MG63 (cell line): ENCODE measurements at regions not wholly inside any gene's neighbourhood (a gene's known extent, or its start where the extent isn't known, plus 50 kb on each side); places are given as distances from the start of the nearest gene placed in this dataset.

Experiments used
- DNase-seq: peaks from one replicate; pipeline ENCODE4 v3.0.0-alpha.2; 2020
- H3K27me3 ChIP-seq: fragments of 250-450 bp; sonication (Bioruptor Pico); 2 replicates; pipeline ENCODE4 v1.5.1; 2020; ENCODE audit warnings: mild to moderate bottlenecking, moderate library complexity
- H3K36me3 ChIP-seq: fragments of 250-450 bp; sonication (Bioruptor Pico); 2 replicates; pipeline ENCODE4 v1.5.1; 2020; ENCODE audit warnings: mild to moderate bottlenecking, moderate library complexity
- H3K4me3 ChIP-seq: fragments of 250-450 bp; sonication (Bioruptor Pico); 2 replicates; pipeline ENCODE4 v1.5.1; 2020; ENCODE audit warnings: mild to moderate bottlenecking, moderate library complexity
- H3K9me3 ChIP-seq: fragments of 250-450 bp; sonication (Bioruptor Pico); 2 replicates; pipeline ENCODE4 v1.5.1; 2020; ENCODE audit warnings: mild to moderate bottlenecking, moderate library complexity

GRCh38 chr2:156687126-156687525 lies 250.9 kb downstream of the GPD2 start:
- H3K36me3 ChIP-seq, result no peaks in the 10 kb centered on the region
- H3K27me3 ChIP-seq, result no peaks in the 10 kb centered on the region
- DNase-seq, result no peak
- no peaks in the 10 kb centered on the region for H3K9me3 ChIP-seq
- H3K4me3 ChIP-seq, result no peak overlapping the region

GRCh38 chr2:156687715-156688114 lies 251.5 kb downstream of the GPD2 start:
- Histone ChIP-seq H3K27me3 (no peaks in the 10 kb centered on the region), H3K4me3 (no peak overlapping the region), H3K9me3 (no peaks in the 10 kb centered on the region), H3K36me3 (no peaks in the 10 kb centered on the region)
- DNase-seq, result no peak

GRCh38 chr2:156689939-156690338 lies 253.8 kb downstream of the GPD2 start:
- H3K36me3 ChIP-seq, result no peaks in the 10 kb centered on the region
- H3K27me3 ChIP-seq, result no peaks in the 10 kb centered on the region
- H3K4me3 ChIP-seq, result no peak overlapping the region
- no peaks in the 10 kb centered on the region for H3K9me3 ChIP-seq
- DNase-seq, result no peak

GRCh38 chr2:156691014-156691413 lies 254.8 kb downstream of the GPD2 start:
- Histone ChIP-seq H3K36me3 (no peaks in the 10 kb centered on the region), H3K4me3 (no peak overlapping the region), H3K9me3 (no peaks in the 10 kb centered on the region), H3K27me3 (no peaks in the 10 kb centered on the region)
- no peak for DNase-seq

GRCh38 chr2:156695020-156695419 lies 258.8 kb downstream of the GPD2 start:
- Histone ChIP-seq H3K27me3 (no peaks in the 10 kb centered on the region), H3K36me3 (no peaks in the 10 kb centered on the region), H3K4me3 (no peak overlapping the region), H3K9me3 (no peaks in the 10 kb centered on the region)
- DNase-seq, result no peak

- DNase-seq, result no peak
- Histone ChIP-seq H3K27me3 (no peaks in the 10 kb centered on the region), H3K4me3 (no peak overlapping the region), H3K36me3 (no peaks in the 10 kb centered on the region), H3K9me3 (no peaks in the 10 kb centered on the region)
Measured at GRCh38 chr2:156695595-156695994, 259.4 kb downstream of the GPD2 start.

- no peak for DNase-seq
- H3K36me3 ChIP-seq, result no peaks in the 10 kb centered on the region
- H3K4me3 ChIP-seq, result no peak overlapping the region
- H3K9me3 ChIP-seq, result no peaks in the 10 kb centered on the region
- H3K27me3 ChIP-seq, result no peaks in the 10 kb centered on the region
Measured at GRCh38 chr2:156697906-156698305, 261.7 kb downstream of the GPD2 start.

- Histone ChIP-seq H3K9me3 (no peaks in the 10 kb centered on the region), H3K4me3 (no peak overlapping the region), H3K36me3 (no peaks in the 10 kb centered on the region), H3K27me3 (no peaks in the 10 kb centered on the region)
- no peak for DNase-seq
Measured at GRCh38 chr2:156700681-156701080, 264.5 kb downstream of the GPD2 start.

- Histone ChIP-seq H3K27me3 (no peaks in the 10 kb centered on the region), H3K36me3 (no peaks in the 10 kb centered on the region), H3K9me3 (no peaks in the 10 kb centered on the region), H3K4me3 (no peak overlapping the region)
- no peak for DNase-seq
Measured at GRCh38 chr2:156702541-156702940, 266.4 kb downstream of the GPD2 start.

- H3K36me3 ChIP-seq, result no peaks in the 10 kb centered on the region
- no peaks in the 10 kb centered on the region for H3K27me3 ChIP-seq
- DNase-seq, result no peak
Measured at GRCh38 chr2:156703642-156704041, 267.5 kb downstream of the GPD2 start.

GRCh38 chr2:156704132-156704531 lies 268.0 kb downstream of the GPD2 start:
- Histone ChIP-seq H3K9me3 (no peaks in the 10 kb centered on the region), H3K4me3 (no peak overlapping the region), H3K27me3 (no peaks in the 10 kb centered on the region), H3K36me3 (no peaks in the 10 kb centered on the region)
- no peak for DNase-seq

More at GRCh38 chr2:156703642-156704041, 267.5 kb downstream of the GPD2 start:
- Histone ChIP-seq H3K4me3 (no peak overlapping the region), H3K9me3 (no peaks in the 10 kb centered on the region)

GRCh38 chr2:156704617-156705016 lies 268.4 kb downstream of the GPD2 start:
- no peak for DNase-seq
- Histone ChIP-seq H3K4me3 (no peak overlapping the region), H3K36me3 (no peaks in the 10 kb centered on the region), H3K27me3 (no peaks in the 10 kb centered on the region), H3K9me3 (no peaks in the 10 kb centered on the region)

GRCh38 chr2:156706576-156706975 lies 270.4 kb downstream of the GPD2 start:
- Histone ChIP-seq H3K4me3 (no peak overlapping the region), H3K27me3 (no peaks in the 10 kb centered on the region), H3K9me3 (no peaks in the 10 kb centered on the region), H3K36me3 (no peaks in the 10 kb centered on the region)
- no peak for DNase-seq

- no peak for DNase-seq
- Histone ChIP-seq H3K27me3 (no peaks in the 10 kb centered on the region), H3K36me3 (no peaks in the 10 kb centered on the region), H3K4me3 (no peak overlapping the region), H3K9me3 (no peaks in the 10 kb centered on the region)
Measured at GRCh38 chr2:156708051-156708450, 271.9 kb downstream of the GPD2 start.

- no peak for DNase-seq
- Histone ChIP-seq H3K9me3 (no peaks in the 10 kb centered on the region), H3K36me3 (no peaks in the 10 kb centered on the region), H3K27me3 (no peaks in the 10 kb centered on the region), H3K4me3 (no peak overlapping the region)
Measured at GRCh38 chr2:156709091-156709490, 272.9 kb downstream of the GPD2 start.

- Histone ChIP-seq H3K27me3 (no peaks in the 10 kb centered on the region), H3K36me3 (no peaks in the 10 kb centered on the region)
- DNase-seq, result no peak
Measured at GRCh38 chr2:156719036-156719435, 282.9 kb downstream of the GPD2 start.

GRCh38 chr2:156727867-156728266 lies 291.7 kb downstream of the GPD2 start:
- no peak for DNase-seq
- Histone ChIP-seq H3K36me3 (no peaks in the 10 kb centered on the region), H3K27me3 (no peaks in the 10 kb centered on the region), H3K9me3 (no peaks in the 10 kb centered on the region), H3K4me3 (no peak overlapping the region)

More at GRCh38 chr2:156719036-156719435, 282.9 kb downstream of the GPD2 start:
- Histone ChIP-seq H3K4me3 (no peak overlapping the region), H3K9me3 (no peaks in the 10 kb centered on the region)

GRCh38 chr2:156728328-156728727 lies 292.1 kb downstream of the GPD2 start:
- Histone ChIP-seq H3K4me3 (no peak overlapping the region), H3K9me3 (no peaks in the 10 kb centered on the region), H3K36me3 (no peaks in the 10 kb centered on the region), H3K27me3 (no peaks in the 10 kb centered on the region)
- DNase-seq, result no peak

- Histone ChIP-seq H3K9me3 (no peaks in the 10 kb centered on the region), H3K27me3 (no peaks in the 10 kb centered on the region), H3K36me3 (no peaks in the 10 kb centered on the region), H3K4me3 (no peak overlapping the region)
- DNase-seq, result no peak
Measured at GRCh38 chr2:156731506-156731905, 295.3 kb downstream of the GPD2 start.
